Astrocyte (in vitro differentiated cells and primary cell): ENCODE measurements at regions not wholly inside any gene's neighbourhood (a gene's known extent, or its start where the extent isn't known, plus 50 kb on each side); places are given as distances from the start of the nearest gene placed in this dataset.

Experiments
- EZH2 ChIP-seq: IDR thresholded peaks from 2 replicates; pipeline ENCODE4 v1.6.1; 2012; ENCODE audit warnings: mild to moderate bottlenecking, low read length, inconsistent platforms; ENCODE audit not compliant: insufficient read depth
- TF ChIP-seq, protein P1 (sequence below): IDR thresholded peaks from 2 replicates; pipeline ENCODE4 v1.5.1; 2011; ENCODE audit warnings: low read depth, mild to moderate bottlenecking, inconsistent platforms, low read length, moderate library complexity; ENCODE audit not compliant: insufficient read depth

DNA sequence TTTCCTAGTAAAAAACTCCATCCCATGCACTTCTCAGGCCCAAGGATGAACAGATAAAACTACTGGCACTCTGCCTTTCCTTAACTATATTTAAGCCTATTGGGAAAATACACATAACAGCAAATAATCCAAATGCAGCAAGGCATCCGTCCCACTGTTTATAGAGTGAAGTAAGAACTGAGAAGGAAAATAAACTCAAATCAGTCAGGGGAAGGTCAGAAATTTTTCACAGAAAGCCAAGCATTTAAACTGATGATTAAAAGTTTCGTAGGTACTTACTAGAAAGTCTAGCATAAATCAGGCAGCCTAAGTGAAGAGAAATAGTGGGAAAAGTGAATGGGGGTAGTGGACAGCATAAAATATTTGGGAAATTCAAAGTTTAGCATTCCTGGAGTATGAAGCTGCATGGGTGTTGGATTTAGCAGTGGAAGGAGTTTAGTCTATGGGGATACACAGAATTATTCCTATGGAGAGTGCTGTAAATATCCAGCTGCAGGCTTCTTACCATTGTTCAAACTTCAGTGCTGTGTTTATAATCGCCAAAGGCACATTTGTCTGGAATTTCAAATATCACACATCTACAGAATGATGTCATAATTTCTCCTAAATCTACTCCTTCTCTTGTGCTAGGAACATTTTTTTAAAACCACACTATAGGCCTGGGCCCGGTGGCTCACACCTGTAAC lies 1131.0 kb upstream of the GOT2 start:
- no peak for TF ChIP-seq EZH2
- TF ChIP-seq, protein P1, sequence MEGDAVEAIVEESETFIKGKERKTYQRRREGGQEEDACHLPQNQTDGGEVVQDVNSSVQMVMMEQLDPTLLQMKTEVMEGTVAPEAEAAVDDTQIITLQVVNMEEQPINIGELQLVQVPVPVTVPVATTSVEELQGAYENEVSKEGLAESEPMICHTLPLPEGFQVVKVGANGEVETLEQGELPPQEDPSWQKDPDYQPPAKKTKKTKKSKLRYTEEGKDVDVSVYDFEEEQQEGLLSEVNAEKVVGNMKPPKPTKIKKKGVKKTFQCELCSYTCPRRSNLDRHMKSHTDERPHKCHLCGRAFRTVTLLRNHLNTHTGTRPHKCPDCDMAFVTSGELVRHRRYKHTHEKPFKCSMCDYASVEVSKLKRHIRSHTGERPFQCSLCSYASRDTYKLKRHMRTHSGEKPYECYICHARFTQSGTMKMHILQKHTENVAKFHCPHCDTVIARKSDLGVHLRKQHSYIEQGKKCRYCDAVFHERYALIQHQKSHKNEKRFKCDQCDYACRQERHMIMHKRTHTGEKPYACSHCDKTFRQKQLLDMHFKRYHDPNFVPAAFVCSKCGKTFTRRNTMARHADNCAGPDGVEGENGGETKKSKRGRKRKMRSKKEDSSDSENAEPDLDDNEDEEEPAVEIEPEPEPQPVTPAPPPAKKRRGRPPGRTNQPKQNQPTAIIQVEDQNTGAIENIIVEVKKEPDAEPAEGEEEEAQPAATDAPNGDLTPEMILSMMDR, result no peak
